HG03159 (cell line): ENCODE measurements at regions not wholly inside any gene's neighbourhood (a gene's known extent, or its start where the extent isn't known, plus 50 kb on each side); places are given as distances from the start of the nearest gene placed in this dataset.

Experiments used
- ATAC-seq: cut with Tn5 transposase; IDR thresholded peaks from one replicate; pipeline ENCODE4 v1.9.1; 2021; ENCODE audit warnings: mild to moderate bottlenecking, moderate library complexity; ENCODE audit not compliant: unreplicated experiment

- no peak for ATAC-seq
Measured at GRCh38 chr11:70669871-70670675, 271.7 kb downstream of the CTTN start.

GRCh38 chr11:70670676-70671034 is 272.3 kb downstream of the CTTN start:
- ATAC-seq = no peak

DNA sequence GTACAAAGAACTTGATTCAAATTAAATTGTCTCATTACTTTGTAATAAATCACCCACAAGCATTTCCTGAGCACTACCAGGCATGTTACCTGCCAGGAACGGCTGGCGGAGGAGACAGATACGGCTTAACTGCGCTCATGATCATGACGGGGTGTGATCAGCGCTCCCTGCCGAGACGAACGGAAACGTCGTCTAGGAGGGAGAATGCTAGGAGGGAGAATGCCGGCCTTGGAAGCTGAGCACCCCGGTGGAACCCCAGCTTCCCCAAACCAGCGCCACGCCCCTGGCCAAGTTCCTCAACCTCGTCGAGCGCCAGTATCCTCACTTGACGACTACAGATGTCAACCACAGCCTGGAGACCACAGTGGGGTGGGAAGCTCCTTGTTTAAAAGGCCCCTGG is 272.8 kb downstream of the CTTN start:
- ATAC-seq = no peak

- no peak for ATAC-seq
Measured at GRCh38 chr11:70671611-70672010, 273.3 kb downstream of the CTTN start.

GRCh38 chr11:70672991-70673653 is 274.8 kb downstream of the CTTN start:
- no peak for ATAC-seq

GRCh38 chr11:70674605-70675004 is 276.3 kb downstream of the CTTN start:
- ATAC-seq = no peak

DNA sequence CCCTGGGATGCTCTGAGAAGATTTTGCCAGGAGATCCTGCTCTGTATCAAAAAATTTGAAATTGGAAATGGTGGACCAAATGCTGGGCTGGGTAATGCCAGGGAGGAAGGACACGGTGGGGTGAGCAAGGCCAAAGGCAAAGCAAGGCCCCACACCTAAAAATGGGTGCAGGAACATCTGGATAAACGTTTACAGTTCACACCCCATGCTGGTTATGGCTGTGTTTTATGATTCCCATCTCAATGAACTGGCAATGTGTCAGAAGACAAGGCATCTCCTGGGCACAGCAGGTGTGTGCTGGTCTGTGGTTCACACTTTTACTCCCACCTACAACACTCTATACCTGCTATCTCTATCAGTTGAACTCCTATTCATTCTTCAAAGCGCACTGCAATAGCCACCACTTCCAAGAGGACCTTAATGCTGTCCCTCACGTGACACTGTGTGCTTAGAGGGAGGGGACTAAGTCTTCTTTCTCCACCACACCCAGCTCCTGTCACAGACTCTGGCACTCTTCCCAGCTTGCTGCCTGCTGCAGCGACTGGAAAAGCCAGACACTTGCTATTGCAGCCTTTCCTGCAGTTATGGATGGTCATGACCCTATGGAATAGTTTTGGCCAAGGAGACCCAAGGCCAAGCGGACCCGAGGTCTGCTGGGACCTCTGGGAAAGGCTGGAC is 277.5 kb downstream of the CTTN start:
- no peak for ATAC-seq

- ATAC-seq = no peak
Measured at GRCh38 chr11:70677232-70677916, 279.0 kb downstream of the CTTN start.

DNA sequence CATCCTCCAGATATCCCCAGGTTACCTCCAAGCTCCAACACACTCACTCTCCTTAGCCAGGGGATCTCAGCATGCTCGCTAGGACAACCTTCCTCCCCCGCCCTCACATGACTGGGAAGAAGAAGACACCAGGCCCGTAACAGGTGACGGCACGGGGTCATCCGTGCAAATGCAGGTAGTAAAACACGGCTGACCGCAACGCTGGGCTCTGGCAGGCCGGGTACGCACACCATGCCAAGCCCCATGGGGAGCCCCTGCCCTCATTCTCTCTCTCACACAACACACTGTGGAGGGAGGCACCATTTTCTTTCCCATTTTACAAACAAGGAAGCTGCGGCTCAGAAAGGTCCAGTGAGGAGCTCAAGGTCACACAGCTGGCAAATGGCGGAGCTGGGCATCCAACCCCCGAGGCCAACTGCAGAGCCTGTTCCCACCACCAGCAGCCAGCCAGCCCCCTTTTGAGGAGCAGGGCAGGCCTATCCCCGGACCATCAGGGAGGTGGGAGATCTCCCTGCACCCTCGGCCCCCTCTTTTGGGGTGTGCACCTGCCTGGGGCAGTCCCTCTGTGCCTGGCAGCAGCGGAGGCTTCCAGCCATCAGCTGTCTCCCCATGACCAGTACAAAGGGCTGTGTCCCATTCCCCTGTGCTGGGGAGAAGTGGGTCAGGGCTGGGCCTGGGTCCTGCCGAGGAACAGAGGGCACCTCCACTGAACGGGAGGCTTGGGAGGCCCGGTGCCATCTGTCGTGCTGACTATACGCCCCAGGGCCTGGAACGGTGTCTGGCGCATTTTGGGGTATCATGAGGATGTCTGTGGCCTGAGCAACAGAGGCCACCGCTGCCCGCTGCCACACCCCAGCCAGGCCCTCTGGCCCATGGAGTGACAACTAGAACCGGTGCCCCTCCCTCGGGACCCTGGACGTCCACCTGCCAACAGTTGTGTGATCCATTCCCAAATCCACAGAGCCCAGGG is 280.9 kb downstream of the CTTN start:
- no peak for ATAC-seq

GRCh38 chr11:70680781-70681281 is 282.5 kb downstream of the CTTN start:
- no peak for ATAC-seq

DNA sequence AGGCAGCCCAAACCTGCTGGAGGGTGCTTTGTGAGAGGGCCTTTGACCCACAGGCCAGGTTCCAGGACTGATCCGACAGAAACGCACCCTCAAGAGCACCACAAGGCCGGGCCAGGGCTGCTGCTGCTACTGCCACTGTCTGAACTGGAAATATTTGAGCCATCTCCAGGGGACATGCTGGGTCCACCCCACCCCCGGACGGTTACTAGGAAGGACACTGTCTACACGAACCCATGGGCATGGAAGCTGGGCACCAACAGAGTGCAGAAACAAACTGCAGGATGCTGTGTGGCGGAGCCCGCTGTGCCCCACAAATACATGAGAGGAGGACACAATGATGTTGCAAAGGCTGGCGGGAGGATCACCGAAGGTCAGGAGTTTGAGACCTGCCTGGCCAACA is 283.7 kb downstream of the CTTN start:
- no peak for ATAC-seq

GRCh38 chr11:70682760-70683159 is 284.4 kb downstream of the CTTN start:
- ATAC-seq = no peak

DNA sequence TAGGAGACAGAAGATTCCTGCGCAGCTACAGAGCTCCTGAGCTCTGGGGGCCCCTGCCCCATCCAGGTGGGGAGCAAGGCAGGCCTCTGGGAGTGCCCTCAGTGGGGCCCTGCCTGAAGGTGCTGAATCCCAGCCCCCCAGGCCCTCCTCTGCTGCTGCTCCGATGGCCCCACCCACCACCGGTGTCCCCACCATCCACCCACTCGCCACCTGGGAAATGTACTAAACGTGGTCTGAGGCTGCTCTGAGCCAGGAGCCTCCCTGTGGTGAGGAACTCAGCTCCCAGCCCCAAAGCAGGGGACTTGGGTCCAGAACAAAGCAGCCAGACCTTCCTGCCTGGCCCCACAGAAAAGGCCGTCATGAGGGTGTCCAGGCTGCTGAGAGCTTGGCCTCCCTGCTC is 289.4 kb downstream of the CTTN start:
- no peak for ATAC-seq

- ATAC-seq = no peak
Measured at GRCh38 chr11:70688142-70688541, 289.8 kb downstream of the CTTN start.

- no peak for ATAC-seq
Measured at GRCh38 chr11:70689764-70690163, 291.4 kb downstream of the CTTN start.

DNA sequence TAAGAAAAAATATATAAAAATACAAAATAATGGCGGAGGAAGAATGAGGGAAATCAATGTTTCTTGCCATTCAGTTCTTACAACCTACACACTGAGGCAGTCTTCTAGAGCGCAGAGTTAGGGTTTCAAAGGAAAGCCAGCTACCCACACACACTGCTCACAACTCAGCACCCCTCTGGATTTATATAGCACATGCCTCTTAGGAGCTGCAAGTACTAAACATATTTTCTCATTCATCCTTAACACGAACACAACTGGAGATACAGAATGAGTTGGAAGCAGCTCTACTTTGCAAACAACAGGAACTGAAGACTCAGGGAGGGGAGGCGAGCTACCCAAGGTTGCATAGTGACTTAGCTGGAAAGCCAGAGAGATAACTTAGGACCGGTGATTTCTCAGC is 293.8 kb downstream of the CTTN start:
- no peak for ATAC-seq

GRCh38 chr11:70694371-70694770 is 296.0 kb downstream of the CTTN start:
- no peak for ATAC-seq

GRCh38 chr11:70695086-70695960 is 297.0 kb downstream of the CTTN start:
- no peak for ATAC-seq

- ATAC-seq = no peak
Measured at GRCh38 chr11:70696076-70696475, 297.7 kb downstream of the CTTN start.
